ENCODE measurements at regions not wholly inside any gene's neighbourhood (a gene's known extent, or its start where the extent isn't known, plus 50 kb on each side); places are given as distances from the start of the nearest gene placed in this dataset.
"Not testable (repeated sequence)": the region's sequence is repeated elsewhere in the genome, so short reads cannot be mapped to it uniquely, and the experiment has no call there.

GRCh38 chr9:17888066-17888465 lies 309.2 kb downstream of the SH3GL2 start:
- DNase-seq (no peak), ATAC-seq (no peak)
- Histone ChIP-seq H3K9me3 (no peaks in the 10 kb centered on the region), H3K4me1 (no peaks in the 10 kb centered on the region), H3K27me3 (no peaks in the 10 kb centered on the region), H3K36me3 (no peaks in the 10 kb centered on the region), H3K4me3 (no peak overlapping the region), H3K27ac (no peak overlapping the region)
- WGBS, 4 donors: 69 to 79% (median 73%) methylated on average over 4 of the region's 4 CpGs
- intact Hi-C loops (cut with DNase I): no loop called here
- no peak for TF ChIP-seq POLR2A (IDR thresholded peaks at IDR 0.05)
- TF ChIP-seq CTCF (IDR thresholded peaks at IDR 0.05): no peak

- WGBS, 4 donors: 44 to 69% (median 62%) methylated on average over 1 of the region's 1 CpG
- H3K36me3 ChIP-seq; H3K4me3 ChIP-seq; H3K9me3 ChIP-seq; ATAC-seq; DNase-seq; intact Hi-C loops (cut with DNase I); H3K27me3 ChIP-seq; H3K27ac ChIP-seq; H3K4me1 ChIP-seq: not testable (repeated sequence)
Measured at GRCh38 chr9:17888964-17889363, 310.1 kb downstream of the SH3GL2 start.

GRCh38 chr9:17894501-17895160 lies 315.8 kb downstream of the SH3GL2 start:
- TF ChIP-seq POLR2A (IDR thresholded peaks at IDR 0.05) (no peak), CTCF (IDR thresholded peaks at IDR 0.05) (no peak)
- Histone ChIP-seq H3K4me1 (no peaks in the 10 kb centered on the region), H3K36me3 (no peaks in the 10 kb centered on the region), H3K27me3 (no peaks in the 10 kb centered on the region), H3K9me3 (no peaks in the 10 kb centered on the region), H3K27ac (no peak overlapping the region), H3K4me3 (no peak overlapping the region)
- DNase-seq (no peak), ATAC-seq (no peak)
- intact Hi-C loops (cut with DNase I): loop anchor here in 1 of 10 donors (10.0 kb wide), 1 partner anchor 60 kb away; no protein-coding TSS in a partner anchor
- WGBS, 4 donors: 35 to 46% (median 42%) methylated on average over 4 of the region's 4 CpGs

- intact Hi-C loops (cut with DNase I): no loop called here
- H3K27me3 ChIP-seq: peaks cover 0 to 34% (median 12%) of the 10 kb centered on the region in 9 donors
- 66 to 77% (median 73%) methylated on average over 7 of the region's 7 CpGs for WGBS, 4 donors
- TF ChIP-seq CTCF (IDR thresholded peaks at IDR 0.05): no peak
- no peak for TF ChIP-seq POLR2A (IDR thresholded peaks at IDR 0.05)
- ATAC-seq (no peak), DNase-seq (no peak)
- no peak overlapping the region for H3K27ac ChIP-seq
- H3K4me3 ChIP-seq: no peak overlapping the region
- no peaks in the 10 kb centered on the region for H3K9me3 ChIP-seq
- peaks cover 0 to 4% (median 0%) of the 10 kb centered on the region in 12 donors for H3K4me1 ChIP-seq
- no peaks in the 10 kb centered on the region for H3K36me3 ChIP-seq
Measured at GRCh38 chr9:17900606-17901005, 321.7 kb downstream of the SH3GL2 start.

GRCh38 chr9:17905366-17905765 lies 326.5 kb downstream of the SH3GL2 start:
- DNase-seq: no peak
- Histone ChIP-seq H3K9me3 (no peaks in the 10 kb centered on the region), H3K27ac (no peak overlapping the region), H3K4me1 (peaks cover 0 to 22% (median 2%) of the 10 kb centered on the region in 12 donors), H3K36me3 (no peaks in the 10 kb centered on the region), H3K27me3 (peaks cover 7 to 58% (median 25%) of the 10 kb centered on the region in 9 donors), H3K4me3 (peak overlapping the region in 5 of 12 donors; percentile 40 to 53 (median 46))
- intact Hi-C loops (cut with DNase I): no loop called here
- no peak for ATAC-seq
- 25 to 37% (median 32%) methylated on average over 9 of the region's 9 CpGs for WGBS, 4 donors
- TF ChIP-seq CTCF (IDR thresholded peaks at IDR 0.05): no peak
- TF ChIP-seq POLR2A (IDR thresholded peaks at IDR 0.05): no peak

Measured in heart left ventricle (tissue), 16 donors.